Cardiac muscle cell (in vitro differentiated cells and primary cell): ENCODE measurements at regions not wholly inside any gene's neighbourhood (a gene's known extent, or its start where the extent isn't known, plus 50 kb on each side); places are given as distances from the start of the nearest gene placed in this dataset.

Experiments
- DNase-seq, 2 donors: peaks; one replicate each; pipeline versions ENCODE4 v3.0.0 to v3.0.0-alpha.2; 2010 to 2017; ENCODE audit warnings: low read depth in 1 of 2, low spot score in 1 of 2
- H3K27ac ChIP-seq: fragments of 200-600 bp; sonication (generic); 2 replicates; pipeline ENCODE4 v1.5.1; 2016
- H3K27me3 ChIP-seq: fragments of 200-600 bp; sonication (generic); 2 replicates; pipeline ENCODE4 v1.6.0; 2016; ENCODE audit warnings: control low read depth
- H3K36me3 ChIP-seq: fragments of 200-600 bp; sonication (generic); 2 replicates; pipeline ENCODE4 v1.5.1; 2016; ENCODE audit warnings: control low read depth
- H3K4me1 ChIP-seq: fragments of 200-600 bp; sonication (generic); 2 replicates; pipeline ENCODE4 v1.8.1; 2017; ENCODE audit warnings: low read depth, mild to moderate bottlenecking, mixed run types
- H3K4me3 ChIP-seq: fragments of 200-600 bp; sonication (generic); 2 replicates; pipeline ENCODE4 v1.5.1; 2016; ENCODE audit warnings: mild to moderate bottlenecking
- H3K9me3 ChIP-seq: fragments of 200-600 bp; sonication (generic); 2 replicates; pipeline ENCODE4 v1.5.1; 2017; ENCODE audit warnings: low read depth, mild to moderate bottlenecking, control low read depth
- CTCF ChIP-seq: IDR thresholded peaks from 2 replicates; pipeline ENCODE4 v1.5.1; 2012; ENCODE audit warnings: low read depth, mild to moderate bottlenecking, low read length

- no peak for TF ChIP-seq CTCF
- no peak overlapping the region for H3K4me3 ChIP-seq
- no peaks in the 10 kb centered on the region for H3K27me3 ChIP-seq
- no peaks in the 10 kb centered on the region for H3K36me3 ChIP-seq
- DNase-seq, result peak in 1 of 2 donors; percentile 10
- H3K4me1 ChIP-seq, result no peaks in the 10 kb centered on the region
- no peak overlapping the region for H3K27ac ChIP-seq
- no peaks in the 10 kb centered on the region for H3K9me3 ChIP-seq
Observed at GRCh38 chr1:14055442-14056223, 355.6 kb downstream of the PRDM2 start.

GRCh38 chr1:14057640-14058039 is 357.7 kb downstream of the PRDM2 start:
- H3K27ac ChIP-seq, result no peak overlapping the region
- no peaks in the 10 kb centered on the region for H3K36me3 ChIP-seq
- TF ChIP-seq CTCF, result no peak
- no peaks in the 10 kb centered on the region for H3K4me1 ChIP-seq
- no peak overlapping the region for H3K4me3 ChIP-seq
- no peak for DNase-seq
- no peaks in the 10 kb centered on the region for H3K27me3 ChIP-seq
- H3K9me3 ChIP-seq, result no peaks in the 10 kb centered on the region

GRCh38 chr1:14061204-14061603 is 361.2 kb downstream of the PRDM2 start:
- TF ChIP-seq CTCF, result no peak
- no peaks in the 10 kb centered on the region for H3K4me1 ChIP-seq
- no peak overlapping the region for H3K4me3 ChIP-seq
- no peak for DNase-seq
- H3K27ac ChIP-seq, result no peak overlapping the region
- no peaks in the 10 kb centered on the region for H3K9me3 ChIP-seq
- no peaks in the 10 kb centered on the region for H3K36me3 ChIP-seq
- no peaks in the 10 kb centered on the region for H3K27me3 ChIP-seq

GRCh38 chr1:14061722-14062121 is 361.7 kb downstream of the PRDM2 start:
- no peak overlapping the region for H3K27ac ChIP-seq
- no peak for DNase-seq
- no peaks in the 10 kb centered on the region for H3K4me1 ChIP-seq
- H3K9me3 ChIP-seq, result no peaks in the 10 kb centered on the region
- TF ChIP-seq CTCF, result no peak
- no peaks in the 10 kb centered on the region for H3K27me3 ChIP-seq
- H3K36me3 ChIP-seq, result no peaks in the 10 kb centered on the region
- H3K4me3 ChIP-seq, result no peak overlapping the region

GRCh38 chr1:14062669-14063068 is 362.7 kb downstream of the PRDM2 start:
- no peak overlapping the region for H3K27ac ChIP-seq
- no peak overlapping the region for H3K4me3 ChIP-seq
- H3K27me3 ChIP-seq, result no peaks in the 10 kb centered on the region
- TF ChIP-seq CTCF, result no peak
- DNase-seq, result no peak
- H3K36me3 ChIP-seq, result no peaks in the 10 kb centered on the region
- H3K9me3 ChIP-seq, result no peaks in the 10 kb centered on the region
- H3K4me1 ChIP-seq, result no peaks in the 10 kb centered on the region
